ENCODE measurements at regions not wholly inside any gene's neighbourhood (a gene's known extent, or its start where the extent isn't known, plus 50 kb on each side); places are given as distances from the start of the nearest gene placed in this dataset.

DNA sequence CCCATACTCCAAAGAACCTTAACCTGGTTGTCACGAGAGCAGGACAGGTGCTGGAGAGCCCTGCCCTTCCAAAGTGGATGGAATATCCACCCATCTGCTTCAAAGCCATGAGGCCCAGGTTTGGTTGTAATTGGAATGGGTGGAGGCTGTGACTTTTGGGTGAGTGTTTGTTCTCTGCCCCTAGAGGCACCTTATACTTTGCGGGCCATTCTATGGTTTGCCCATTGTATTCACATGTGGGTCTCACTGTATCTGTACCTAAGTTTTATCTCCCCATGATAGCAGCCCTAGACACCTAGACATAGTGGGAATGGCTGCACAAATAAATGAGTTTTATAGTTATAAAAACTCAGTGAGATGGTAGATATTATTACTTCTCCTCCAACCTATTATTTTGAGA is 67.1 kb upstream of the NAA20 start:
- TF ChIP-seq, protein P1, sequence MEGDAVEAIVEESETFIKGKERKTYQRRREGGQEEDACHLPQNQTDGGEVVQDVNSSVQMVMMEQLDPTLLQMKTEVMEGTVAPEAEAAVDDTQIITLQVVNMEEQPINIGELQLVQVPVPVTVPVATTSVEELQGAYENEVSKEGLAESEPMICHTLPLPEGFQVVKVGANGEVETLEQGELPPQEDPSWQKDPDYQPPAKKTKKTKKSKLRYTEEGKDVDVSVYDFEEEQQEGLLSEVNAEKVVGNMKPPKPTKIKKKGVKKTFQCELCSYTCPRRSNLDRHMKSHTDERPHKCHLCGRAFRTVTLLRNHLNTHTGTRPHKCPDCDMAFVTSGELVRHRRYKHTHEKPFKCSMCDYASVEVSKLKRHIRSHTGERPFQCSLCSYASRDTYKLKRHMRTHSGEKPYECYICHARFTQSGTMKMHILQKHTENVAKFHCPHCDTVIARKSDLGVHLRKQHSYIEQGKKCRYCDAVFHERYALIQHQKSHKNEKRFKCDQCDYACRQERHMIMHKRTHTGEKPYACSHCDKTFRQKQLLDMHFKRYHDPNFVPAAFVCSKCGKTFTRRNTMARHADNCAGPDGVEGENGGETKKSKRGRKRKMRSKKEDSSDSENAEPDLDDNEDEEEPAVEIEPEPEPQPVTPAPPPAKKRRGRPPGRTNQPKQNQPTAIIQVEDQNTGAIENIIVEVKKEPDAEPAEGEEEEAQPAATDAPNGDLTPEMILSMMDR (IDR thresholded peaks at IDR 0.05) = no peak
- H3K9ac ChIP-seq (ENCODE audit: insufficient read depth, low read length, poor library complexity, severe bottlenecking) = no peak overlapping the region

DNA sequence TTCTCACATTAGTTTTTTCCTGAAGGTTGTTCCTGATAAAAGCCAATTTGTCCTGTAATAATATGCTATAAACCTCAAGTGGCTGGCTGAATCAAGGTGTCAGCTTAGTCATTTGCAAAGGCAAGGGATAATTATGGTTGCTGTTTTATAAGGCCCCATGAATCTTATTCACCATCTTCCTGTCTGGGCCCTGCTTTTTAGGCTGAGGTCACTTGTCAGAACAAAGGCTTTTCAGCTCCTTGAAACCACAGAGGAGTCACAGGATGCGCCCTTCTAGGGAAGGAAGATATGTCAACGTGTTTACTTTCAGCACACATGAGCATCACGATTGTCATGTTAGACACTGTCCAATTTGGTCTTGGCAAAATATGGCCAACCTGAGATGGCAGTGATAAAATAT is 64.8 kb upstream of the NAA20 start:
- Histone ChIP-seq H3K9ac (ENCODE audit: insufficient read depth, low read length, poor library complexity, severe bottlenecking) (no peak overlapping the region), H3K4me2 (replicated peaks; ENCODE audit: extremely low read depth, low read length, poor library complexity, severe bottlenecking) (no peak overlapping the region), H3K79me2 (ENCODE audit: insufficient read depth, low read length) (no peaks in the 10 kb centered on the region), H3K36me3 (replicated peaks in 1 of 2; ENCODE audit: control insufficient read depth in 1 of 2, insufficient read depth in 2 of 2, low read length in 2 of 2) (peaks cover 62 to 95% of the 10 kb centered on the region in 2 donors), H3K9me3 (replicated peaks in 1 of 2; ENCODE audit: control insufficient read depth in 1 of 2, insufficient read depth in 1 of 2, low read length in 2 of 2) (no peaks in the 10 kb centered on the region), H4K20me1 (ENCODE audit: insufficient read depth, low read length) (peaks cover 80% of the 10 kb centered on the region), H3K27ac (ENCODE audit: low read depth in 1 of 2, low read length in 2 of 2) (no peak overlapping the region), H3K27me3 (ENCODE audit: control insufficient read depth in 2 of 2, insufficient read depth in 2 of 2, low read length in 2 of 2) (no peaks in the 10 kb centered on the region), H2AFZ (ENCODE audit: insufficient read depth, low read depth, low read length, poor library complexity, severe bottlenecking) (no peak overlapping the region), H3K4me3 (replicated peaks in 1 of 3; ENCODE audit: low read depth in 2 of 3, low read length in 3 of 3) (no peak overlapping the region), H3K4me1 (ENCODE audit: control insufficient read depth in 1 of 2, insufficient read depth in 2 of 2, low read length in 2 of 2) (no peaks in the 10 kb centered on the region)
- Mint-ChIP-seq H3K9me3 (peaks cover 0 to 1% (median 0%) of the 10 kb centered on the region in 7 donors), H3K27ac (peak overlapping the region in 1 of 7 donors; percentile 26), H3K4me3 (no peak overlapping the region), H3K4me1 (peaks cover 5% of the 10 kb centered on the region), H3K36me3 (peaks cover 77 to 93% of the 10 kb centered on the region in 2 donors), H3K27me3 (ENCODE audit: low read depth in 3 of 3) (no peaks in the 10 kb centered on the region)
- intact Hi-C loops (cut with micrococcal nuclease) = no loop called here
- 70% methylated on average over 2 of the region's 3 CpGs for WGBS (ENCODE audit: insufficient coverage)
- no peak for DNase-seq
- TF ChIP-seq, protein P1 (IDR thresholded peaks at IDR 0.05) = no peak

More for the DNA sequence above, 67.1 kb upstream of the NAA20 start:
- Histone ChIP-seq H3K4me2 (replicated peaks; ENCODE audit: extremely low read depth, low read length, poor library complexity, severe bottlenecking) (no peak overlapping the region), H4K20me1 (ENCODE audit: insufficient read depth, low read length) (peaks cover 64% of the 10 kb centered on the region), H3K4me3 (replicated peaks in 1 of 3; ENCODE audit: low read depth in 2 of 3, low read length in 3 of 3) (no peak overlapping the region), H3K36me3 (replicated peaks in 1 of 2; ENCODE audit: control insufficient read depth in 1 of 2, insufficient read depth in 2 of 2, low read length in 2 of 2) (peaks cover 48 to 96% of the 10 kb centered on the region in 2 donors), H3K79me2 (ENCODE audit: insufficient read depth, low read length) (peaks cover 11% of the 10 kb centered on the region), H3K9me3 (replicated peaks in 1 of 2; ENCODE audit: control insufficient read depth in 1 of 2, insufficient read depth in 1 of 2, low read length in 2 of 2) (no peaks in the 10 kb centered on the region), H3K4me1 (ENCODE audit: control insufficient read depth in 1 of 2, insufficient read depth in 2 of 2, low read length in 2 of 2) (no peaks in the 10 kb centered on the region), H2AFZ (ENCODE audit: insufficient read depth, low read depth, low read length, poor library complexity, severe bottlenecking) (no peak overlapping the region), H3K27ac (ENCODE audit: low read depth in 1 of 2, low read length in 2 of 2) (no peak overlapping the region), H3K27me3 (ENCODE audit: control insufficient read depth in 2 of 2, insufficient read depth in 2 of 2, low read length in 2 of 2) (no peaks in the 10 kb centered on the region)
- H3K9me3 Mint-ChIP-seq = peaks cover 0 to 1% (median 0%) of the 10 kb centered on the region in 7 donors
- no peak overlapping the region for H3K27ac Mint-ChIP-seq
- DNase-seq = no peak
- H3K27me3 Mint-ChIP-seq (ENCODE audit: low read depth in 3 of 3) = no peaks in the 10 kb centered on the region
- no peak overlapping the region for H3K4me3 Mint-ChIP-seq
- intact Hi-C loops (cut with micrococcal nuclease) = no loop called here
- H3K36me3 Mint-ChIP-seq = peaks cover 73 to 89% of the 10 kb centered on the region in 2 donors
- peaks cover 10% of the 10 kb centered on the region for H3K4me1 Mint-ChIP-seq
- no CpG with 5 or more reads among the region's 2 CpGs for WGBS (ENCODE audit: insufficient coverage)
